ENCODE measurements at regions not wholly inside any gene's neighbourhood (a gene's known extent, or its start where the extent isn't known, plus 50 kb on each side); places are given as distances from the start of the nearest gene placed in this dataset.

GRCh38 chr12:63394349-63394748 lies 243.3 kb upstream of the AVPR1A start:
- no peak for TF ChIP-seq EZH2 (IDR thresholded peaks at IDR 0.05; ENCODE audit: borderline replicate concordance, low read depth, low read length, severe bottlenecking)
- no peak for TF ChIP-seq CTCF (IDR thresholded peaks at IDR 0.05; ENCODE audit: borderline replicate concordance, extremely low read depth, low read length, poor library complexity, severe bottlenecking)

All from DND-41 (cell line).